Left hindlimb (tissue), 1 donor: ENCODE measurements at regions not wholly inside any gene's neighbourhood (a gene's known extent, or its start where the extent isn't known, plus 50 kb on each side); places are given as distances from the start of the nearest gene placed in this dataset.

Source experiments
- DNase-seq: peaks from one replicate; pipeline ENCODE4 v3.0.0-alpha.2; 2018

DNA sequence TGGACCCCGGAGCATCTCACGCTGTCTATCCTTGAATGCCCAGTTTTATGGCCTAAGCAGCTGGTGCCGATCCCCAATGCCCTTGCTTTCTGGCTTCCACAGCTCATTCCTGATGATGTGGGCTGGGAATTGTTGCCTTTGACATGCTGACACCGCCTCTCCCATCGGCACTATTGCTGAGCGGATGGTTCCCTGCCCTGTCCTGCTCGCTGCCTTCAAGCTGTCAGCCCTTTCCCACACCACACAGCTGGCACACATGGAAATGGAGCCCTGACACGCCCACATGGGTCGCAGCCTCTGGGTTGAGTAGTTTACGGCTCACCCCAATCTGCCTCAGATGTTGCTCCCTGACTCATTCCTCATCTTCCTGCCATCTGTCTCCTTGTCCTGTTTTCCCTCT is 110.2 kb upstream of the SESN3 start:
- peak; percentile 82 for DNase-seq

DNA sequence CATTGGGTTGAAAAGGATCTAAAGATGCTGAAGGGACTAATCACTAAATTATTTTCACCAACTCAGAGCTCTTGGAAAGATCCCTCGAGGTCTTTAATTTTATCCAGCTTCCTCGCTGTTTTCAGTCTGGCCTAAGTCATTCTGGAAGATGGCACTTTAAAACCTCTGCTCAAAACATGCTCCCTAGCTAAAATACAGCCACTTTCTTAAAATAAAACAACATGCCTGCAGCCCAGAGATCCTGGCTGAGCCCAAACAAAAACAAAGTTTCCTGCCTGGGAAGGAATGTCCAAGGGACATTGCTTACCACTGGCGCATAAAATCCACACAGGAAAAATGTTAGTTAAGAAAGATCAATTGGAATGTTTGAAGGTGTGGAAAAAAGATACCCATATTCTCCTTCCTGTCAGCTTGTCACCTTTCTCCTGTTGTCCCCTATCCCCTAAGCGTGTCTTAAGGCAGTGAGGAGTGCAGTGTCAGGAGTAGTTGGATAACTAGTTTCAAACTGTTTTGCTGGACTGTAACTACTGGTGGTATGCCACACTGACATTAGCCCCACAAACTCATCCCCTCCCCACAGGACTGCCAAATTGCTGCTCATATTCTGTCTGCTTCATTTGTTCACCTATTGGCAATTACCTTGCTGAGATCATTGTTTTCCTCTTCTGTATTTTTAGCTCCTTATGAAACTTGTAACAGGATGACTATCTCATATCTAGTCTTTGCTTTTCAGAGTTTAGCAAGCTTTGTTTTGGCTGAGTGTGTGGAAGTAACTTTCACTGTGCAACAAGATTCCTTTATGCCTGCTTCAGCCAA is 108.3 kb upstream of the SESN3 start:
- DNase-seq = no peak

DNA sequence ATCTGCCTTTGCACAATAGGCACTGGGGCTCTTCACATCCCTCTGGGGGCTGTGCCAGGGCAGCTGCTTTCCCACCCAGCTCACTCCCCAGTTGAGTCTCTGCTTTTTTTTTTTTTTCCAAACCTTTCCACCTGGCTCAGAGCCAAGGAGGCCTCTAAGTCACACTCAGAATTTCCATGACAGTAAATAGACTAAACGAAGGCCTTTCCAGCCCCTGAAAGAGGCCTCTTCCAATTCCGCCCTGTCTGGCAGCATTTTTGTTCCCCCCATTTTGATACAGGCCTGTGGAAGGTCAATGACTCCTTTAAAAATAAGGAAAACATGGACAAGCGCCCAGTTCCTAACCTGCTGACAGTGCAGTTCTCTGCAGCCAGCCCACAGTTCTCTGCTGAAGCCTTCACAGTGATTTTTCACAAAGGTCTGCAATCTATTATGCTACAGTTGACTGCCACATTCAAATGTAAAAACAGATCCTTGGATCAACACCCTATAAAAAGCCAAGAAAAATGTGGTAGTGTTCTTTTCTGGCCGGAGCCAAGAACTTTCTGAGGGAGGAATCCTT is 107.5 kb upstream of the SESN3 start:
- DNase-seq = peak; percentile 95

DNA sequence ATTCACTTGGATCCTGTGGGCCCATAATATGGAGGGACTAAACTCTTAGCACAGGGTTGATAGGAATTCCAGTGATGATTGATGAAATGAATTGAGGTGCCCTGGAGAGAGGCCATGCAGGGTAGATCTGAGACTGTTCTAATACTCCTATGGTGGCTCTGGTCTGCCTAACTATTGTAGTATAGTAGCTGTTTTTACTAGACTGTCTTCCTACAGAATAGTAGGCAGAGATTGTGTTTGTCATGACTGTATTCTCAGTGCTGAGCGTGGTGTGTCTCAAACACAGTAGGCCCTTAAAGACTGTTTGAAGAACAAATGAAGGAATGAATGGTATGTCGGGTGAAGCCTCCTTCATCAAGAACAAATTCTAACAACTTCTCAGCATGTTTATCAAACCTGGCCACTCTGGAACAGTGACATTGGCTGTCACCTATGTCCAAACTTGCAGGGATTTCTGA is 107.0 kb upstream of the SESN3 start:
- DNase-seq = peak; percentile 45

DNA sequence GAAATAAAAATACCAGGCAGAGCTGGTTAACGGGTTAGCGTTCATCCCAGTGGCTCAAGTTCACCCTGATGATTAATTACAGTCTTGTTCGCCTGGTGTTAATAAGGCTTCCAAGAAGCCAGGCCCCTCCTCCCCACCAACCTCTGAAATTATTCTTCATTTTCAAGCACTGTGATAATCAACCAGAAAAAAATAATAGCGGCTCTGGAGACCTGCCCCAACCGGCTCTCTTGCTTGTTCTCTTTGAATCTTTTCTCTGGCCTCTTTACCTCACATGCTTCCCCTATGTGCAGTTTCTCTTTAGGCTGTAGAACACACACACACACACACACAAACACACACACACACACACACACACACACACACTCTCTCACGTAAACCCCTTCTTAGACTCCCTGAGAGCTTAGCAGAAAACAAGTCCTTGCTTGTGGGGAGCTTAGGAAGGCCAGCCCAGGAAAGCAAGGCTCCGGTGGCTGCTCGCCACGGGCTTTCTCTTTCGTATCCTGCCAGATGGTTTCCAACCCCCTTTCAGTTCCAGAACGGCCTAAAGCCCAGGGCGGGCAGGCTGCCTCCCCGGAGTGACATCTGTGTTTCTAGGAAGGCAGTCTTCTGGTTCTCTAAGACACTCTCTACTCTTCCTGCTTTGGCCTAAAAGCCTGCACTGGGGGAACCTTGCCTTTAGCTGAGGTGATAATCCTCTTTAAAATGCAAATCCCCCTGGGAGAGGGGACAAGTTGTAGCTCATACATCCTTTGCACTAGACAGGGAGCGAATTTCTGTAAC is 106.4 kb upstream of the SESN3 start:
- peak; percentile 91 for DNase-seq

DNA sequence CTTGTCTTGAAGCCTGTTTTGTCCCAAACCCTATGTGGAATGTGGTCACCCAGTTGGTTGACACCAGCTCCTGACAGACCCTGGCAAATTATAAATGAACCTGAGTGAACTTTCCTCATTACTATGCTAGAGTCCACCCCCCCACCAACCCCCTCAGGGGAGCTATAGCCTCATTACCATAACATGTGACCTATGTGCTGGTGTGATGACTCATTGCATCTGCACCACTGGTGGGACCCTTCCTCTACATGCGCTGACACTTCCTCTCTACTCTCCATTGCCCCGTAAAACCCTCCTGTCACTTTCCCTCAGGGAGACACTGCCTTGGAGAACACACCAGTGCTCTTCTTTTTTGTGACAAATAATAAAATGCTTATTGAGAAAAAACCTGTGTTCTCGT is 105.0 kb upstream of the SESN3 start:
- DNase-seq = no peak

DNA sequence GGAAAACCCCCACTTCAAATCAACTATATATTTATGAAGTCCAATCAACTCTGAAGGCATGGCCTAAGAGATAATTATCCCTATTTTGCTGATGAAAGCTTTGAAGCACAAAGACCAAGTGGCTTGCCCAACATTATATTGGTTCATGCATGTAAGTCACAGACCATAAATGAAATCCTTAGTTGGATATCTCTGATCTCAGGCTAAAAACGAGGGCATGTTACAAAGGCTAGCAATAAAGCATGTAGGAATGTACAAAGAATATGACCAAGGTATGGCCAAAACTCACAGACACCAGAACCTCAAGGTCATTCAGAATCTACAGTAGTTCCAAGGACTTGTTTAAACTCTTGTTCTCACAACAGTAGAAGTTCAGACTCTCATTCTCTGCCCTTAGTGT is 100.2 kb upstream of the SESN3 start:
- DNase-seq = no peak

DNA sequence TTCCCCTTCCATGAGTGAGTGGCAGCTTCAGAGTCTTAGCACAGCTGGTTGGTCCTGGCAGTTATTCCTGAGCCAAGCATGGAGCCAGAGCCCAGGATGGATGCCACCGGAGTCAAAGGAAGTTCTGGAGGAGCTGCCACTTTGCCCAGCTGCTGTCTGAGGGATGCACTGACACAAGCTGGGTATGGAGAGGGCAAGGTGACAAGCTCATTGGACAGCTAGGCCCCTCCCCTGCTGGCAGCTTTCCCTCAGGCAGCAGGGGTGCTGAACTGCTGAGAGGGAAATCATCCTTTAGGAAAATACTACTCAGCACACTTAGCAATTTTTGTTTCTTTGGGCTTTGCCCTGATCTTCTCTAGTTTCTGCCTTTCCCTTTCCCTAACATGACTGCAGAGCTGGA is 99.3 kb upstream of the SESN3 start:
- DNase-seq = peak; percentile 71

DNA sequence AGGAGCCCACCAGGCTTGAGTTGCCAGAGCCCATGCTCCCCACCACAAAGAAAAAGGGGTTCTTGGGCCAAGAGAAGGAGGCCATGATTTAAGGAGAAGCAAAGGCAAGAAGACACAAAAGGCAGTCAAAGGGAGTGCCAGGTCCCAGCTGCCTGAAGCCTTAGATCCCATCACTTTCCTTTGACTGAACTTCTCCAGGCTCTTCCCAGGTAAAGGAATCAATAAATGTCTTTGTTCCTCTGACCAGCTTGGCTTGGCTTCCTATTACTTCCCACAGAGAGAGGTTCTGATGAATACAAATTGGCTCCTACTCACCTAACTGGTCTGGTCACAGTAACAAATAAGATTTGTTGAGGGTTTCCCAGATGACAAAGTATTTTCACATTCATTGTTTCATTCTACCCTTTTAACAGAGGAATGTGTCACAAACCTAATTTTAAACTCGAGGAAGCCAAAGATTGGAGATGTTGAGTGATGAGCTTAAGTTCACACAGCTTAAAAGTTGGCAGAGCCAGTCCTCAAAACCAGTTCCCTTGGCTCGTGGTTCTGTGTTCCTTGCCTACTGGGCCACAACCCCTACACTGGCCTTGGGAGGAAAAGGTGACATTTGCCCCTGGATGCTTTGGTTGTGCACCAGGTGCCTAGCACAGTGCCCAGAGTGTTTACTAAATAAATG is 96.4 kb upstream of the SESN3 start:
- DNase-seq = no peak

DNA sequence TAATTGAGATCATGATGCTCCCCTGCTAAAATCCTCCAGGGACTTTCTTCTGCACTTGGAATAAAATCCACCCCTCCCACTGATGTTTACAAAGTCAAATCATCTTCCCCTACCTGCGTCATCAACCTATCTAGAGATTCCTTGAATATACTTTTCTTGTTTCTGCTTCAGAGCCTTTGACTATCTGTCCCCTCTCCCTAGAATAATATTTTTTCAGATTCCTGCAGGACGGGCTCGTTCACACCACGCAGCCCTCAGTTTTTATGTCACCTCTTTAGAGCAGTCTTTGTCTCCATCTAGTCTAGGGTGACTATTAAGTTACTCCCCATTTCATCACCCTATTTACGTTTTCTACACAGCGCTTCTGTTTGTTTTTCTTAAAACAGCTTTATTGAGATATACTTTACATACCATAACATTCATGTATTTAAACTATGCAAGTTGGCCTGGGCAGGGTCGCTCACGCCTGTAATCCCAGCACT is 94.8 kb upstream of the SESN3 start:
- no peak for DNase-seq

DNA sequence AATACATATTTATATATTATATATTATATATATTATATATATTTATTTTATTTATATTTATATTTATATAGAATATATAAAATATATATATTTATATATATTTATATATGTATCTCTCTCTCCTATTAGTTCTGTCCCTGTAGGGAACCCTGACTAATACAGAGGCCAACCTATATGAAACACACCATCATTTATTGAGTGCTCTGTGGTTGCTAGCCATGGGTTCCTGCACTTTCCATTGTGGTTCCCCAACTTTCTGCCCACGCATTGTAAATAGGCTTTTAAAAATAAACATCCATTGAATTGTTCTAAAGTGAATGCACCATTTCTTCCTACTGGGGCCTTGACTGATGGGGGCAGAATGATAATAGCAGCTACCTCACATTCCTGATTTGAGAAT is 93.8 kb upstream of the SESN3 start:
- DNase-seq = no peak

DNA sequence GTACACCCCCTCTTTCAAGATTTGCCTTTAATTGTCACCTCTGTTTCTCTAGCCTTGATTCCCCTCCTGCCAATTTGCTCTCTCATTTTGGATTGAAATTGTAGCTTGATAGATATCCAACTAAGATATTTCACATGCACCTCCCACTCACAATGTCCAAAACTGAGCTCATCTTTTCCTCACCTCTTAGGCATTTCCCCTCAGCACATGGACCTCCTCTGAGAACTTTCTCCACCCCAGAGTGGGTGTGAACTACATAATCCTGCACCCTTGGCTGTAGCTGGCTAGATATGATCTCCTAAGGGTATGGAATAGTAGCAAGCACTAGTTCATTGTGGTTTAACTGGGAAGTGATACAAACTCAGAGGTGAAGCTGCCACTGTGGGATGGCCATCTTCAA is 91.5 kb upstream of the SESN3 start:
- DNase-seq = no peak

DNA sequence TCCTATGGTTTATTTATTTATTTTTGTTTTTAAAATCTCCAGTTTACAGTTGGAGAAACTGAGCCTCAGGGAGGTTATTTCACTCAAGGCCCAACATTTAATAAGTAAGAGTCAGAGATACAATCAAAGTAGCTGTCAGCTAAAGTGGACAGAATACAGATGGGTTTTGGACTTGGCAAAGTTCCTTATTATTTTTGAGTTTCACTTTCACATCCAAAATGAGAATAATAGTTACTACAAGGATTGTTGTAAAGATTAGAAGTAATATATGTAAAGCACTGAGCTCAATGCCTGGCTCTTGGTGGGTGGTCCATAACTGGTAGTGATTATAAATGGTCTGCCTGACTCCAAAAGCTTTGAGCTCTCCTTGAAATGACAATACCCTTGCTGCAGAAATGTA is 87.5 kb upstream of the SESN3 start:
- DNase-seq = no peak

DNA sequence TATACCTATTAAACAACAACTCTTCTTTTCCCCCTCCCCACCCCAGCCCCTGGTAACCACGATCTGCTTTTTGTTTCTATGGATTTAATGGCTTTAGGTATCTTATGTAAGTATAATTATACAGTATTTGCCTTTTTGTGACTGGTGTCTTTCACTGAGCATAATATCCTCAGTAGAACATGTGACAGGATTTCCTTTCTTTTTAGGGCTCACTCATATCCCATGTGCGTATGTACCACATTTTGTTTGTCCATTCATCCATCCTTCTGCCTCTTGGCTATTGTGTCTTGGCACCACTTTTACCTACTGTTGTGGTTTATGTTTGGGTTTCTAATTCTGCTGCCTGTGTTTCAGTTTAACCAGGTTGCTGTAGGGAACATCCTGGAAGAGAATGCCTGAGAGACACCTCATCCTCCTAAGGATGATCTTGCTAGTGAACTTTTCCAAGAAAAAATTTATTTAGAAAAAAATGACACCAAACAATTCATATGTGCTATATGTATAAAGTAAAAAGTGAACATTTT is 77.6 kb upstream of the SESN3 start:
- DNase-seq = no peak

DNA sequence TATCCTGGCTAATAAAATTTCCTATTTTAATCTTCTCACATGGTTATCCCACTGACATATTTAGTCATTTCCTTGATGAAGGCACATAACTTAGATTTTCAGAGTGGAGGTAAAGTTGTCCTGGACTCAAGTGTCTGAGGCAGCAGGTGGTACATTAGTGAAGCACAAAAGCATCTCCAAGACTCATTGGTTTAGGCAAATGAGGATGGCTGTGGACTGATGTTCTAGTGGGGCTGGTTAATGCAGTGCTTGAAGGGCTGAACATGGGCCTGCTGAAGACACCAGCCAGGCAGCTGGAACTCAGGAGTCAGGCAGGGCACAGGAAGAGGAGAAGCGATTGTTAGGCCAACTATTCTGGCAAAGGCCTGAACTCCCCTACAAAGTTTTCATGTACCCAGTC is 76.3 kb upstream of the SESN3 start:
- DNase-seq = no peak

DNA sequence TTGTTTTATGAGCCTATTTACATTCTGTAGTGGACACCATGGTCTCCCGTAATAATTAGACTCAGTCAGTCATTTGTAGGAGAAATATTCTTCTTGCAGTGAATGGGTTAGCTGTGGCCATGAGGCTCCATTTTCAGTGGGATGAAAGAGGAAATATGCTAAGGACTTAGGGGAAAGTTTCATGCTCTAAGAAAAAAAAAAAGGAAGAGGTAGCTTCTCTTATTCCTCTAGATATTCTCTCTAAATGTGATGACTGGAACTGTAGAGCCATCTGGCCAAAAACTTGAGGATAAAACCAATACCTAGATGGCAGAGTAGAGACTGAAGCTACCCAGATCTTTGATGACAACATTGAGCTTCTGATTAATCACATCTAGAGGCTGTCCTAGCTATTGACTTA is 75.8 kb upstream of the SESN3 start:
- DNase-seq = no peak

DNA sequence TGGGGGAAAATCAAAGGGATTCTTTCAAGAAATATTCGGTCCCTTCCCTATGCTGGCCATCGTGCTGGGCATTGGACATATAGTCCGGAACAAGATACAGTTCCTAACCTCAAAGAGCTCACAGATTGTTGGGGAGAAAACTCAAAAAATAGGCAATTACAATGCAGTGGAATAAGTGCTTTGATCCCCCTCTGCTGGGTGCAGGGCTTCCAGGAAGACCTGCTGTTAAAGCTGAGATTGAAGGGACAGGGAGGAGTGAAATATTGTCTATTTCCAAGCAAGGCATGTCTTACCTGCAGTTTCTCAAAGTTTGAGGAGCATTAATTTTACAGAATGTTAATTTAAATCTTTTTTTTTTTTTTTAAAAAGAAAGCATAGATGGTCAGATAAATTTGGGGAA is 75.1 kb upstream of the SESN3 start:
- DNase-seq = no peak

DNA sequence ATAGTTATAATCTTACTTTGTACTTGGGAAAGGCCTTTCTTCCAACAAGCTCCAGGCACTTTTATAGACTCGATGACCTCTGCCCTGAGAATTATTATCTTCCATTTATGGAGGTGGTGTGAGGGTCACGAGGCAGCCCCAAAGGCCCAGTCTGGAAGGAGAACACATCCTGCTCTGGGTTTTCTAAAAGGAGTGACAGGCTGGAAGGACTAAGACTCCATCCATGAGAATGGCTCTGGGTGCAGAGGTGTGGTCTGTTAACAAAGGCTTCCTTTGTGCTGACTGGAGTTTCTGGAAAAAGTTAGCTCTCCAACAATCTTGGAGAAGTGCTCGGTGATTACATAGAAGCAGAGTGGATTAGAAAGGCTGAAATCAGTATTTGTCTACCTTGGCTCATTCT is 74.7 kb upstream of the SESN3 start:
- DNase-seq = no peak

DNA sequence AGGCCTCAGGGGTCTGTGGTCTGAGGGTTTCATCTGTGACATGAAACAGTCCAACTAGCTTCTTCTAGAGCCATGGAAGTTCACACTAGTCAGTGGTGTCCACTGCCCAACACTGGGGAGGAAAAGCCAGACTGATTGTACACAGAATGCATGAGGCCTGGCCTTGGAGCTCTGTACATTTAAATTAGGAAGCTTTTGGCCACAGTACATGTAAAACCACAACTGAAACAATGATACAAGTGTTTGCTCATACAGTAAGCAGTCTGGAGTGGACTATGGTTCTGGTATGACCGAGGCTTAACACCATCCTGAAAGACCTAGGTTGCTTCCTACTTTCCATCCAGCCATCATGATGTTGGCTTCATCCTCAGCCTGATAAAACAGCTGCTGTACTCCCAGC is 73.8 kb upstream of the SESN3 start:
- no peak for DNase-seq

DNA sequence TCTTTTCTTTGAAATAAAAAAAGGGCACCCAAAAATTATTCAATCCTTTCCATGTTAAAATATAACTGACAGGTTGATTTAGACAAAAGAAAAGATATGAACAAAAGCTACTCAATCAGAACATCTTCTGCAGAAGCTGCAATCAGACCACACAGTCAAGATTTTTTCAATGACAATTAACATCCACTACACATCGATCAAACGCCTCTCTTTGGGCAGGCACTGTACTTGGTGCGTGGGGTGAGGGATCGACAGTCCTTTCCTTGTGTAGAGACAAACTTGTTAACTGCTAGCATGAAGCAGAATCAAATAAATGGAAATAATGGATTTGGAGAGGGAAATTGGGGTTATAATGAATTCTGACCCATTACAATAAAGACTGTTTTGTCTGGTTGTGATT is 71.2 kb upstream of the SESN3 start:
- DNase-seq = no peak

DNA sequence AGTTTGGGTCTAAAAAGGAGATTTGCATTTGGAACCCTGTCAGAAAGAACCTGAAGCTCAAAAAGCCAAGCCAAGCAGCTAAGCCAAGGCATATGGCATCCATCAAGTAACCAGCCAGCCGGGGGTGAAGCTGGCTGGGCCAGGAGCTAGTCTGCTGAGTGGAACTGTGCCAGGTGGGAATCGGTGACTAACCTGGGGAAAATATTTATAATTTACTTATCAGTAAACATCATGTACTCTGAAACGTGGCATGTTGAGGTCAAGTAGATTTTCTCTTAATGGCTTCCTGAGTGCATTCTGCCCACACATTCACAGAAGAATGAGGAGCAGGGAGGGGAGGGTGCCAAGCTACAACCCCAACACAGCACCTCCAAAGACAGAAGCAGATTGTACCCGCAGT is 70.5 kb upstream of the SESN3 start:
- DNase-seq = no peak

DNA sequence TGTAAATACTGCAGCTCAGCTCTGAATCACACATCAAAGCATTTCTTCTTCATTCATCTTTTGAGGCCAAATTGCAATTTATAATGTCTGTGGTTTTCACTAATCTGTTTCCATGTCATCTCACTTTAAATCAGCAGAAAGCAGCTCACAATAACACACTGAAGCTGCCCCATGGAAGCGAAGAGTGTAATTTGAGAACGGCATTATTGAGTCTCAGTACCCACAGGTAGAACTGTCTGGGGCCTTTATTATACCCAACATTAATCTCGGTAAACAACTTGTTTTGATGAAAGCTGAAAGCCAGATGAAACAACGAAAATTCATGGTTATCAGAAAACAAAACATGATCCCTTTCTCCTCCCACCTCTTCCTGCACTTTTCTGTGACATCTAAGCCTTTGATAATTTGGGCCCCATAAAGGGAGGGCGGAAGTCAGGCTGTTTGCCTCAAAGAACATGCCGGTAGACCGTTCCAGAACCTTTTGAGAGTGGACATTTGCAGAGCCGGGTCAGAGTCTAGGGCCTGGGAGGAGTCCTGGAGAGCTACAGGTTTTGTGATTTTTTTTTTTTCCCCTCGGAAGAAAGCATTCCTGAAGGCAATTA is 68.2 kb upstream of the SESN3 start:
- no peak for DNase-seq
